ENCODE measurements at regions not wholly inside any gene's neighbourhood (a gene's known extent, or its start where the extent isn't known, plus 50 kb on each side); places are given as distances from the start of the nearest gene placed in this dataset.

DNA sequence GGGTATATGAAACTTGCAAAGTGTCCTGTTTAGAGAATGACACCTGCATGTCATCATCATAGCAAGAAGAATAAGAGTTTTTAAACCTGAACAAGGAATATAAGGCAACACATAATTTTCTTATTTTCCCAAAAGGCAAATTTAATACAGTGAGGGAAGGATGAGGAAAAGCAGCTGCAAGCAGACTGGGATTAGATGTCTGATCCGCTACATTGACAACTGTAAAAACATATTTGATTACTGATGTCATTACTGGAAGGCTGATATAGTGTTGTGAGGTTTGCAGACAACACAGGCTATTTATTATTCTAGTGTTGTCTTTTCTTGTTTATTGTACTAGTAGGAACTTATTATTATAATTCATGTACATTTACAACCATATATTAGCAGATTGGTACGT is 528.7 kb downstream of the ZIC1 start:
- no peak for TF ChIP-seq Cebpa-rat (IDR thresholded peaks at IDR 0.05)
- H3K36me3 ChIP-seq = no peaks in the 10 kb centered on the region
- H3K4me1 ChIP-seq = no peaks in the 10 kb centered on the region

DNA sequence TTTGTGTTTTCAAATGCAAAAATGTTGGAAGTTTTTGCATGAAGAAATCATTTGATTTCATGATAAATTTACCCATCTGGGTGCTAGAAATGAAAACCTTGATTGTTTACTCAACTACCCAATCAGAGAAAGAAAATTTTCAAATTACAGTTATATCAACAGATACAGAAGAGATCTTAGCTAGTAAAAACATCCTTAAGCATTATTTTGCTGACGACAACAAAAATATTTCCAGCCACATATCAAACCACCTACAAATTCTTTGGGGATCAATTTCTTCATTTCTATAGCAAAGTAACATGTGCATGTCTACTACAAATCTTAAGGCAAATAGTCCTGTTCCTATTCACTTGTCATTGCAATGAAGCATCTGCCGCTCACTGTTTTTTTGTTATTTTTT is 530.3 kb downstream of the ZIC1 start:
- no peaks in the 10 kb centered on the region for H3K4me1 ChIP-seq
- H3K4me3 ChIP-seq = no peak overlapping the region
- H3K27me3 ChIP-seq = no peaks in the 10 kb centered on the region
- H3K36me3 ChIP-seq = no peaks in the 10 kb centered on the region
- no peak for TF ChIP-seq Cebpa-rat (IDR thresholded peaks at IDR 0.05)
- no peak overlapping the region for H3K27ac ChIP-seq
- no peaks in the 10 kb centered on the region for H4K20me1 ChIP-seq
- no peak overlapping the region for H3K4me2 ChIP-seq
- no peaks in the 10 kb centered on the region for H3K9me3 ChIP-seq
- no peak overlapping the region for H3K9ac ChIP-seq

More for the DNA sequence above, 528.7 kb downstream of the ZIC1 start:
- Histone ChIP-seq H3K27me3 (no peaks in the 10 kb centered on the region), H3K9me3 (no peaks in the 10 kb centered on the region), H3K9ac (no peak overlapping the region), H3K4me2 (no peak overlapping the region), H3K27ac (no peak overlapping the region), H4K20me1 (no peaks in the 10 kb centered on the region), H3K4me3 (no peak overlapping the region)

DNA sequence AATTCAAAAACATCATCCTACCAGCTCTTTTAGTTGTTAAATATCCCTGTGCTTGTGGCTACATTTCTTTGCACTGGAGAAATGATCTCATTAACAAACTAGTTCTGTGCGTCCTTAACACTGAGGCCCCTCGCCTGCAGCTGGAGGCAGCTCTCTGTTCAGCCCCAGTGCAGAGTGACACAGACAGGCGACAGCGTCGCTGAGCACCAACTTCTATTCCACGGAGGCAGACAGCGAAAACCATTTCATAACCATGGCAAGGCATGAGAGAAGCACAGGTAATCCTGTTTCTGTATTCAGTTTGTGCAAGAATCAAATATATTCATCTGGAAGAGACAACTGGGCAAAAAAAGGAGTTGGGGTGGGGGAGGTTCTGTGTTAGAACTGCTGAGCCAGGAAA is 530.7 kb downstream of the ZIC1 start:
- Histone ChIP-seq H3K27me3 (no peaks in the 10 kb centered on the region), H3K36me3 (no peaks in the 10 kb centered on the region), H4K20me1 (no peaks in the 10 kb centered on the region), H3K9me3 (no peaks in the 10 kb centered on the region), H3K27ac (no peak overlapping the region), H3K4me1 (no peaks in the 10 kb centered on the region), H3K4me3 (no peak overlapping the region), H3K9ac (no peak overlapping the region), H3K4me2 (no peak overlapping the region)
- TF ChIP-seq Cebpa-rat (IDR thresholded peaks at IDR 0.05) = no peak

DNA sequence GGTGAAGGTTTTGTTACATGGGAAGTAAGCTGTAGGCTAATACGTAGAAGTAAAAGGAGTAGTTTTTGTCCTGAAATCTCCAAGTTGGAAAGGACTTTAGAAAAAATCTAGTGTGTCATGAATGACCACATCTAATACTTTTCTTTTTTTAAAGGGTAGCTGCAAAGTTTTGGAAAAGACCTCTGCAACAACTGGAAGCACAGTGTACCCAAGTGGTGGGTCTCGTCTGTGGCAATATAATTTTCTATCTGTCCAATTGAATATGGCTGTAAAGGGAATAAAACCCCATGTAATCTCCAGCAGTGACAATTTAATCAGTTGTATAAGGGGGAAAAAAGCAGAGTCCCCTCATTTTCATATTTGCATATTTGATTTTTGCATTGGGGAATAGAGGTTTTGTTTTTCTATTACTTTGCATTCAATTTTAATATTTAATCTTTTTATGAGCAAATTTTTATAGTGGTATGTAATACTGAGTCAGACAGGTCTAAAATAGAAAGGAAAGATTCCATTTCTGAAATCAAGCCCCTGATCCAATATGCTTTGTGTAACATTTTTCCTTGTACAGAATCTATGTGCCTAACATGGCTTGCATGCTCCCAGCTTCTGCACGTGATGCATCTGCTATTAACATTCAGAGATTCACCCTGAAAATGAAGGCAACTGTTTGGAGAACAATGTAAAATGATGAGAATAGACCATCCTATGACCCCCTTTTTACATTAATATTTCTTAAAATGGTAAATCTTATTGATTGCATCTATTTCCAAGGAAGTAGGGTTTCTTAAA is 531.4 kb downstream of the ZIC1 start:
- no peaks in the 10 kb centered on the region for H4K20me1 ChIP-seq
- no peak overlapping the region for H3K4me3 ChIP-seq
- H3K4me1 ChIP-seq = no peaks in the 10 kb centered on the region
- H3K9ac ChIP-seq = no peak overlapping the region
- no peak overlapping the region for H3K27ac ChIP-seq
- no peaks in the 10 kb centered on the region for H3K9me3 ChIP-seq
- TF ChIP-seq Cebpa-rat (IDR thresholded peaks at IDR 0.05) = no peak
- H3K27me3 ChIP-seq = no peaks in the 10 kb centered on the region
- H3K36me3 ChIP-seq = no peaks in the 10 kb centered on the region
- no peak overlapping the region for H3K4me2 ChIP-seq

DNA sequence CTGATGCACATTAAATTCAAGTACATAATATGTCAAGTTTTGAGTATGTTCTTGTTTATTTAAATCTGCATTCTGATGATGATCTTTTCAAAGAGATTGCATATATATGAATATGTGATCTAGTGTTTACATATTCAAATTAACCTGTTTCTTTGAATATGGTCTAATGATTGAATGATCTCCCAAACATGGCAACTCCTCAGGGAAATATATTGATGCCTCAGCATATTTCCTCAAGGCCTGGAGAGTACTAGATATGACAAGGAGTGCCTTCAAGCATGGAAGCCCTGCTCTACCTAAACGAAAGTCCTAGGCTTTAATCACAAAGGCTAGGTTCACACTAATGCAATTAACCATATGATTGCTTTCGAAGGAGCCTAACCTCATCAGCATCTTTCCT is 532.8 kb downstream of the ZIC1 start:
- Histone ChIP-seq H3K27ac (no peak overlapping the region), H3K36me3 (no peaks in the 10 kb centered on the region), H3K27me3 (no peaks in the 10 kb centered on the region), H3K9ac (no peak overlapping the region), H3K9me3 (no peaks in the 10 kb centered on the region), H3K4me1 (0 out of 2 replicates have a peak, but pooled peaks cover 4% of the 10 kb centered on the region), H3K4me3 (no peak overlapping the region), H4K20me1 (no peaks in the 10 kb centered on the region), H3K4me2 (no peak overlapping the region)
- no peak for TF ChIP-seq Cebpa-rat (IDR thresholded peaks at IDR 0.05)

DNA sequence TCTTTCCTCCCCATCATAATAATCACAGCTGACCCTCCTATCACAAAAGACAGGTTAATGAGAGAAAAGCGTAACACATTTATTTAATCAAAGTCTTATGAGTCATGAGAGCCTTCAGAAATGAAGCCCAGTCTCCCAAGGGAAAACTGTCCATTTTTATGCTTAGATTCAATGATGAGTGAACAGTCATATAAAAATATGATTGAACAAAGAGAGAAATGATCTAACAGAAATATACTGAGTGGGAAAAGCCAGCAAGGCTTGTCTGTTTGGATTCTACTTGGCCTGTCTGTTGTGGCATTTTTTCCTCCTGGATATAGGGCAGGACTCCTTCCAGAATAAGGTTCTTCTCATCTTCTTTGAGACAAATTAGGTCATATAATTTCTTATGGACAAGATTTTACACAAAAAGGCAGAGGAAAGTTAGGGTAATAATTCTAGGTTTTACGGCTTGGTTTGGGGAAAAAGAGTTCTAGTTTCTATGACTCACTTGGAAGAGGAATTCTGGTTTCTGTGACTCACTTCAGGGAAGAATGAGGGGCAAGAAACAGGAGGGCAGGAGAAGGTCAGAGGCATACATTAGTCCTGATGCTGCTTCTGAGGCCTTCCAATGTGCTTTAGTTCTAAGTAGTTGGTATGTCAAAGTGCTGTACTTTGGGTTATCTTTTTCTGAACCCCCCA is 534.2 kb downstream of the ZIC1 start:
- no peak overlapping the region for H3K9ac ChIP-seq
- no peak overlapping the region for H3K27ac ChIP-seq
- no peak overlapping the region for H3K4me2 ChIP-seq
- H4K20me1 ChIP-seq = no peaks in the 10 kb centered on the region
- H3K27me3 ChIP-seq = no peaks in the 10 kb centered on the region
- TF ChIP-seq Cebpa-rat (IDR thresholded peaks at IDR 0.05) = no peak
- no peak overlapping the region for H3K4me3 ChIP-seq
- H3K9me3 ChIP-seq = no peaks in the 10 kb centered on the region
- H3K4me1 ChIP-seq = 0 out of 2 replicates have a peak, but pooled peaks cover 4% of the 10 kb centered on the region
- H3K36me3 ChIP-seq = no peaks in the 10 kb centered on the region

DNA sequence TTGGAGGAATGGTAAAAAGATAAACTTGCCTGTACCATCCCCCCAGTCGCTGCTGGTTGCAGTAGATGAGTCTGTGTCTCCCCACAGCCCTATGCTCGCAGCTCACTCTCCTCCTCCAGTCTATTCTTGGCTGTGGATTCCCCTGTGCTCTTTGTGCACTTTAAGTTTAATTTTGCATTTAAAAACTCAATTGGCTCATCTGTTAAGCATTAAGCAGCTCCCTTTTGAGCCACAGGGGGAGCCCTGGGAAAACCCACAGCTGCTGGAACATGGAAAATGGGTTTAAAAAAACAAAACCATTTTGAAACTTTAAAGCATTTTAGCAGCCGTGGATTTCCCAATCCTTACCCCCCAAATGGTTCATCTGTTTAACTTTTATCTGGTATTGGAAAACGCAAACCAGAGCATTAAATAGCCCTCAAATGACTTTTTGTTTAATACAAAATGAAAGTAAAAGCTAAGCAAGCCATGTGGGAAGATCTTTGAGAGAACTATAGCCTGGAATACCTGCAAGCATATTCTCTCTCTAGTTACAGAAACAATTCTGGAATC is 536.9 kb downstream of the ZIC1 start:
- H3K27ac ChIP-seq = no peak overlapping the region
- no peak overlapping the region for H3K9ac ChIP-seq

DNA sequence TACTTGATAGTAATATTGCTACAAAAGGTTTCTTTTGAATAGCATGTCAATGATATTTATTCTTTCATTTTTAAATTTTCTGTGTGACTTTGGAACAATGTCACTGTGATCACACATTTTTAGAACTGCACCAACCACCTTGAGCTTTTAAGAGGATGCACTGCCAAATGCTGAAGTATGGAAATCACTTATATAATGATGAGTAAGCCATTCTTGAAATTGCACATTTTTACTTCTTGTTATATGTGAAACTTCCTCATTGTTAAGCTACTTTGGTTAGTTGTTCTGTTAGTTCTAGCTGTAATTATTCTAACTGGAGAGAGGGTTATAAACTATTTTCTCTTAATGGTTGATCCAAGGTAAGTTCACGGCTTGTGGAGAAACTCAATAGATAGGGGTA is 547.5 kb downstream of the ZIC1 start:
- Histone ChIP-seq H3K9ac (no peak overlapping the region), H3K27me3 (no peaks in the 10 kb centered on the region), H3K36me3 (no peaks in the 10 kb centered on the region), H3K27ac (no peak overlapping the region), H3K4me1 (no peaks in the 10 kb centered on the region), H4K20me1 (no peaks in the 10 kb centered on the region), H3K4me3 (no peak overlapping the region), H3K4me2 (no peak overlapping the region), H3K9me3 (no peaks in the 10 kb centered on the region)
- no peak for TF ChIP-seq Cebpa-rat (IDR thresholded peaks at IDR 0.05)

More for the DNA sequence above, 536.9 kb downstream of the ZIC1 start:
- H3K9me3 ChIP-seq = no peaks in the 10 kb centered on the region
- no peaks in the 10 kb centered on the region for H4K20me1 ChIP-seq
- H3K4me2 ChIP-seq = peak overlapping the region; percentile 36; the same call in 1 of the 2 replicates
- no peak for TF ChIP-seq Cebpa-rat (IDR thresholded peaks at IDR 0.05)
- no peaks in the 10 kb centered on the region for H3K27me3 ChIP-seq
- H3K4me3 ChIP-seq = no peak overlapping the region
- H3K36me3 ChIP-seq = no peaks in the 10 kb centered on the region
- 0 out of 2 replicates have a peak, but pooled peaks cover 4% of the 10 kb centered on the region for H3K4me1 ChIP-seq

DNA sequence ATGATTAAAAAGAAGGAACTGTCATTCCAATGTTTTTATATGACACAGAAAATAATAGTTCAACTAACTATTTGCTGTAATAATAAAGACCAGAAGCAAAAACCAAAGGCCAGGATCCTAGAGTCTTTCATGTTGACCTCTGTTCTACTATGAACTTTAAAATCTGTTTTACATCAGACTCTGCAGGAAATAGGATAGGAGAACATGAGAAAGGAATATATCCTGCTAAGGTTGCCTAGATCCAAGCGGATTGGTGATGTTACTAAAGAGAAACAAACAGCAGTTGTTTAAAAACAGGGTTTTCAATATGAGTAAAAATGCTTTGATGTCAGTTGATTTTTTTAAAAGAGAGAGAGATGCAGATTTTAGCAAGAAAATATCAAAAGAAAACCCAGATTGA is 549.6 kb downstream of the ZIC1 start:
- H3K4me3 ChIP-seq = no peak overlapping the region
- no peaks in the 10 kb centered on the region for H3K36me3 ChIP-seq
- no peaks in the 10 kb centered on the region for H4K20me1 ChIP-seq
- no peak for TF ChIP-seq Cebpa-rat (IDR thresholded peaks at IDR 0.05)
- no peaks in the 10 kb centered on the region for H3K27me3 ChIP-seq
- H3K9ac ChIP-seq = no peak overlapping the region
- H3K27ac ChIP-seq = no peak overlapping the region
- no peaks in the 10 kb centered on the region for H3K9me3 ChIP-seq
- H3K4me1 ChIP-seq = no peaks in the 10 kb centered on the region
- no peak overlapping the region for H3K4me2 ChIP-seq

DNA sequence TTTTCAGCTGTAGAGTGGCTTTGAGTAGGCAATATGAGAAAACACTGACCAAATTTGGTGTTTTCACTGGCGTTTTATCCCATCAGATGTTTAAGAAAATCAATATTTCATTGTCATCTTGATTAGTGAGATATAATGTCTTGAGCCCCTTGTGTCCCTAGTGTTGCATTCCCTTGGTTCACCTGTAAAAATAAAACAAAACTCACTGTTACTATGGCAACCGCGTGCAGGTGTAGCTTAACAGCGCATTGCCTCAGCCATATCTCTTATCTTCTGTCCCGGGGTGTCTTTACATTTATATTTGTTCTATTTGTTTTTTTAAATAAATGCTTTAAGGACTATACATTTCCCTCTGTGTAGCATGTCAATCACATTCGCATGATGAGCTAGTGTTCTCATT is 551.6 kb downstream of the ZIC1 start:
- Histone ChIP-seq H4K20me1 (no peaks in the 10 kb centered on the region), H3K4me1 (no peaks in the 10 kb centered on the region), H3K4me3 (no peak overlapping the region), H3K9ac (no peak overlapping the region), H3K4me2 (no peak overlapping the region), H3K27me3 (no peaks in the 10 kb centered on the region), H3K36me3 (no peaks in the 10 kb centered on the region), H3K9me3 (no peaks in the 10 kb centered on the region), H3K27ac (no peak overlapping the region)
- no peak for TF ChIP-seq Cebpa-rat (IDR thresholded peaks at IDR 0.05)

All from BLaER1 (cell line).